CD14-positive monocyte (primary cell): ENCODE measurements at regions not wholly inside any gene's neighbourhood (a gene's known extent, or its start where the extent isn't known, plus 50 kb on each side); places are given as distances from the start of the nearest gene placed in this dataset.

Experiments
- DNase-seq, 3 donors: peaks; one replicate each; pipeline ENCODE4 v3.0.0-alpha.2; 2011 to 2022
- H2AFZ ChIP-seq: 2 replicates; pipeline ENCODE4 v1.6.0; 2012; ENCODE audit warnings: mild to moderate bottlenecking, low read depth, low read length, inconsistent platforms; ENCODE audit not compliant: insufficient read depth, poor library complexity, severe bottlenecking
- H3K27ac ChIP-seq, 2 donors: 1 replicate in 1 of 2; 2 replicates in 1 of 2; pipeline ENCODE4 v1.5.1; 2012 to 2013; ENCODE audit warnings: low read length in 2 of 2, control low read depth in 1 of 2, inconsistent platforms in 1 of 2, low read depth in 1 of 2, mild to moderate bottlenecking in 1 of 2
- H3K27me3 ChIP-seq, 2 donors: one replicate each; pipeline versions ENCODE4 v1.6.0 to v1.6.1; 2011 to 2013; ENCODE audit warnings: low read length in 2 of 2; ENCODE audit not compliant: control insufficient read depth in 2 of 2, insufficient read depth in 2 of 2
- H3K36me3 ChIP-seq, 2 donors: replicated peaks in 1 of 2; 1 replicate in 1 of 2; 2 replicates in 1 of 2; pipeline versions ENCODE4 v1.5.1 to v1.6.1; 2012 to 2013; ENCODE audit warnings: low read length in 2 of 2, control low read depth in 1 of 2, inconsistent platforms in 1 of 2, mild to moderate bottlenecking in 1 of 2; ENCODE audit not compliant: insufficient read depth in 2 of 2, control insufficient read depth in 1 of 2
- H3K4me1 ChIP-seq, 2 donors: 1 replicate in 1 of 2; 2 replicates in 1 of 2; pipeline versions ENCODE4 v1.5.1 to v1.6.1; 2012 to 2013; ENCODE audit warnings: low read length in 2 of 2, control low read depth in 1 of 2, inconsistent platforms in 1 of 2, mild to moderate bottlenecking in 1 of 2, moderate library complexity in 1 of 2; ENCODE audit not compliant: insufficient read depth in 2 of 2, control insufficient read depth in 1 of 2
- H3K4me2 ChIP-seq: replicated peaks from 2 replicates; pipeline ENCODE3; 2012; ENCODE audit warnings: low read length, moderate library complexity, mild to moderate bottlenecking; ENCODE audit not compliant: poor library complexity, severe bottlenecking; ENCODE audit errors: extremely low read depth
- H3K4me3 ChIP-seq, 3 experiments: fragments of 200-600 bp in 1 of 3; sonication (generic) in 1 of 3; replicated peaks in 1 of 3; 1 replicate in 2 of 3; 2 replicates in 1 of 3; pipeline ENCODE4 v1.5.1; 2011 to 2013; ENCODE audit warnings: low read length in 3 of 3, mild to moderate bottlenecking in 3 of 3, control low read depth in 2 of 3, low read depth in 2 of 3, inconsistent platforms in 1 of 3, moderate library complexity in 1 of 3
- H3K79me2 ChIP-seq: 2 replicates; pipeline ENCODE4 v1.6.0; 2012; ENCODE audit warnings: mild to moderate bottlenecking, control low read depth, inconsistent platforms, low read length, moderate library complexity; ENCODE audit not compliant: insufficient read depth
- H3K9ac ChIP-seq: 2 replicates; pipeline ENCODE4 v1.6.0; 2017; ENCODE audit warnings: low read length, mild to moderate bottlenecking; ENCODE audit not compliant: insufficient read depth, poor library complexity, severe bottlenecking
- H3K9me3 ChIP-seq, 2 donors: replicated peaks in 1 of 2; 1 replicate in 1 of 2; 2 replicates in 1 of 2; pipeline versions ENCODE4 v1.5.1 to v1.6.1; 2012 to 2013; ENCODE audit warnings: low read length in 2 of 2, control low read depth in 1 of 2; ENCODE audit not compliant: control insufficient read depth in 1 of 2, insufficient read depth in 1 of 2
- H4K20me1 ChIP-seq: 2 replicates; pipeline ENCODE4 v1.6.0; 2012; ENCODE audit warnings: mild to moderate bottlenecking, low read length, control low read depth, moderate library complexity; ENCODE audit not compliant: insufficient read depth
- H3K27ac Mint-ChIP-seq, 7 donors: one replicate each; pipeline ENCODE4 v1.8.0; 2020; ENCODE audit warnings: mild to moderate bottlenecking in 7 of 7, mixed read lengths in 7 of 7, moderate library complexity in 6 of 7, inconsistent platforms in 2 of 7
- H3K27me3 Mint-ChIP-seq, 3 donors: one replicate each; pipeline ENCODE4 v1.8.0; 2021 to 2022; ENCODE audit warnings: low read depth in 3 of 3, mild to moderate bottlenecking in 3 of 3, mixed read lengths in 3 of 3, moderate library complexity in 3 of 3, inconsistent platforms in 1 of 3
- H3K36me3 Mint-ChIP-seq, 2 donors: one replicate each; pipeline ENCODE4 v1.8.0; 2020; ENCODE audit warnings: mixed read lengths in 2 of 2, inconsistent platforms in 1 of 2, mild to moderate bottlenecking in 1 of 2
- H3K4me1 Mint-ChIP-seq: one replicate; pipeline ENCODE4 v1.8.0; 2020; ENCODE audit warnings: mild to moderate bottlenecking, mixed read lengths
- H3K4me3 Mint-ChIP-seq, 2 donors: one replicate each; pipeline ENCODE4 v1.8.0; 2020; ENCODE audit warnings: mild to moderate bottlenecking in 2 of 2, mixed read lengths in 2 of 2, moderate library complexity in 1 of 2
- H3K9me3 Mint-ChIP-seq, 7 donors: one replicate each; pipeline ENCODE4 v1.8.0; 2020 to 2022; ENCODE audit warnings: mixed read lengths in 7 of 7, mild to moderate bottlenecking in 6 of 7, moderate library complexity in 6 of 7, inconsistent platforms in 2 of 7
- WGBS: methylation state at CpG from one replicate; pipeline ENCODE4 v1.1.5; 2013; ENCODE audit warnings: missing lambda C conversion rate; ENCODE audit not compliant: insufficient coverage; 5-methylcytosine and 5-hydroxymethylcytosine counted together
- intact Hi-C, 2 donors: fragments of 100-400 bp; cut with micrococcal nuclease; formaldehyde crosslinking; loops; one replicate each; pipeline versions ENCODE4 v1.15.0 to v1.15.1; 2023
- TF ChIP-seq, protein P1 (sequence below): fragments of 200-600 bp; IDR thresholded peaks from one replicate; pipeline ENCODE4 v1.8.0; 2022; ENCODE audit warnings: antibody characterized with exemption, mild to moderate bottlenecking

DNA sequence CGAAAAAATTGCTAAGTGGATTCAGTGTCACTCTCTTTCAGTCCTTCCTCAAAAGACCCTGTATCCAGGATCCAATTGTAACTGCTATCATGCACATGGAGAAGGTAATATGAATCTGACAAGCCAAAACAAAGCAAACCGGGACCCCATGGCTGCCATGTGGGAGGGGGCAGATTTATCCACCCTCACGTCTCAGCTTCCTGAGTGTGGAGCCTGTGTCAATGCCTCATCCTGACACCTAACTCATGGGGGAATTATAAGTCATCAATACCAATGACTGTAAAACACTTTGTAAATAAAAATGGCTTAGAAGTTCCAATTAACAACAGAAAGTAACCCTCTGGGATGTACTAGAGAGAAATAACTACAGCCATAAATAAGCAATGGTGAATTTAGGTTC, 174.1 kb upstream of the MCHR2 start:
- Histone ChIP-seq H3K27me3 (no peaks in the 10 kb centered on the region), H3K4me3 (no peak overlapping the region), H2AFZ (no peak overlapping the region), H3K9me3 (no peaks in the 10 kb centered on the region), H3K9ac (no peak overlapping the region), H3K79me2 (no peaks in the 10 kb centered on the region), H3K4me1 (no peaks in the 10 kb centered on the region), H3K36me3 (no peaks in the 10 kb centered on the region), H4K20me1 (no peaks in the 10 kb centered on the region), H3K4me2 (no peak overlapping the region), H3K27ac (no peak overlapping the region)
- TF ChIP-seq, protein P1, sequence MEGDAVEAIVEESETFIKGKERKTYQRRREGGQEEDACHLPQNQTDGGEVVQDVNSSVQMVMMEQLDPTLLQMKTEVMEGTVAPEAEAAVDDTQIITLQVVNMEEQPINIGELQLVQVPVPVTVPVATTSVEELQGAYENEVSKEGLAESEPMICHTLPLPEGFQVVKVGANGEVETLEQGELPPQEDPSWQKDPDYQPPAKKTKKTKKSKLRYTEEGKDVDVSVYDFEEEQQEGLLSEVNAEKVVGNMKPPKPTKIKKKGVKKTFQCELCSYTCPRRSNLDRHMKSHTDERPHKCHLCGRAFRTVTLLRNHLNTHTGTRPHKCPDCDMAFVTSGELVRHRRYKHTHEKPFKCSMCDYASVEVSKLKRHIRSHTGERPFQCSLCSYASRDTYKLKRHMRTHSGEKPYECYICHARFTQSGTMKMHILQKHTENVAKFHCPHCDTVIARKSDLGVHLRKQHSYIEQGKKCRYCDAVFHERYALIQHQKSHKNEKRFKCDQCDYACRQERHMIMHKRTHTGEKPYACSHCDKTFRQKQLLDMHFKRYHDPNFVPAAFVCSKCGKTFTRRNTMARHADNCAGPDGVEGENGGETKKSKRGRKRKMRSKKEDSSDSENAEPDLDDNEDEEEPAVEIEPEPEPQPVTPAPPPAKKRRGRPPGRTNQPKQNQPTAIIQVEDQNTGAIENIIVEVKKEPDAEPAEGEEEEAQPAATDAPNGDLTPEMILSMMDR: no peak
- Mint-ChIP-seq H3K9me3 (no peaks in the 10 kb centered on the region), H3K27ac (no peak overlapping the region), H3K4me1 (no peaks in the 10 kb centered on the region), H3K4me3 (no peak overlapping the region), H3K27me3 (peaks cover 0 to 3% (median 1%) of the 10 kb centered on the region in 3 donors), H3K36me3 (no peaks in the 10 kb centered on the region)
- WGBS: 20% methylated on average over 1 of the region's 3 CpGs
- intact Hi-C loops: no loop called here
- DNase-seq: no peak

DNA sequence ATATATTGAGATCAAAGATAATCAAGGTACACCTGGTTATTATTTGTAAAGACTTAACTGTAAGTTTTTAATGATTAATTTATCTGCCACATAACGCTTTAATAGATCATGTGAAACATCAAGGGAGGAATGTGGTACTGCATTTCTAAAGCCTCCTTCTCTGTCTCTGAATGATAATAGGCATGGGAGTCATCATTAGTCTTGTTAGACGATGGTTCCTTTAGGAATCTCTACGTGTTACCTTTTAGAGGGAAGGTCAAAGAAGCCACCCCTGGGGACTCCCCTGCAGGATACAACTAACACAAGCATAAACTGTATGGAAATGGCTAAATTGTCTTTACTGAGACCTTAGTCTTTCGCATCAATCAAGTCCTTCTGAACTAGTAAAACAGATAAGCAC, 173.6 kb upstream of the MCHR2 start:
- intact Hi-C loops: no loop called here
- Mint-ChIP-seq H3K9me3 (no peaks in the 10 kb centered on the region), H3K4me3 (no peak overlapping the region), H3K27me3 (peaks cover 0 to 5% (median 5%) of the 10 kb centered on the region in 3 donors), H3K4me1 (no peaks in the 10 kb centered on the region), H3K27ac (no peak overlapping the region), H3K36me3 (no peaks in the 10 kb centered on the region)
- H2AFZ ChIP-seq: no peak overlapping the region
- no peaks in the 10 kb centered on the region for H3K36me3 ChIP-seq
- WGBS: 43% methylated on average over 1 of the region's 4 CpGs
- TF ChIP-seq, protein P1: no peak
- H3K79me2 ChIP-seq: no peaks in the 10 kb centered on the region
- H3K9me3 ChIP-seq: no peaks in the 10 kb centered on the region
- H3K4me3 ChIP-seq: no peak overlapping the region
- no peak for DNase-seq
- no peak overlapping the region for H3K9ac ChIP-seq
- no peak overlapping the region for H3K4me2 ChIP-seq
- H3K4me1 ChIP-seq: no peaks in the 10 kb centered on the region
- H3K27me3 ChIP-seq: no peaks in the 10 kb centered on the region
- H4K20me1 ChIP-seq: no peaks in the 10 kb centered on the region
- H3K27ac ChIP-seq: no peak overlapping the region
